Hepatocyte (in vitro differentiated cells): ENCODE measurements at regions not wholly inside any gene's neighbourhood (a gene's known extent, or its start where the extent isn't known, plus 50 kb on each side); places are given as distances from the start of the nearest gene placed in this dataset.

ENCODE experiments used
- DNase-seq: peaks from one replicate; pipeline ENCODE4 v3.0.0-alpha.2; 2016; ENCODE audit warnings: low spot score
- H2AFZ ChIP-seq: fragments of 200-600 bp; sonication (generic); 2 replicates; pipeline ENCODE4 v1.6.0; 2016; ENCODE audit warnings: antibody characterized with exemption, mild to moderate bottlenecking
- H3K27ac ChIP-seq: fragments of 200-600 bp; sonication (generic); 2 replicates; pipeline ENCODE4 v1.5.1; 2016; ENCODE audit warnings: mild to moderate bottlenecking
- H3K27me3 ChIP-seq: fragments of 200-600 bp; sonication (generic); 2 replicates; pipeline ENCODE4 v1.6.1; 2016
- H3K36me3 ChIP-seq: fragments of 200-600 bp; sonication (generic); replicated peaks from 2 replicates; pipeline ENCODE4 v1.5.1; 2016; ENCODE audit warnings: low read depth; ENCODE audit not compliant: insufficient read depth
- H3K4me1 ChIP-seq: fragments of 200-600 bp; sonication (generic); 2 replicates; pipeline ENCODE4 v1.5.1; 2016; ENCODE audit warnings: mild to moderate bottlenecking, moderate library complexity; ENCODE audit not compliant: insufficient read depth
- H3K4me2 ChIP-seq: fragments of 200-600 bp; sonication (generic); 2 replicates; pipeline ENCODE4 v1.6.0; 2016
- H3K4me3 ChIP-seq: fragments of 200-600 bp; sonication (generic); 2 replicates; pipeline ENCODE4 v1.5.1; 2016; ENCODE audit warnings: mild to moderate bottlenecking
- H3K79me2 ChIP-seq: fragments of 200-600 bp; sonication (generic); 2 replicates; pipeline ENCODE4 v1.6.0; 2017; ENCODE audit warnings: mild to moderate bottlenecking
- H3K9me2 ChIP-seq: fragments of 200-600 bp; sonication (generic); replicated peaks from 2 replicates; pipeline ENCODE4 v1.6.0; 2017; ENCODE audit warnings: mild to moderate bottlenecking; ENCODE audit not compliant: insufficient read depth
- H3K9me3 ChIP-seq: fragments of 200-600 bp; sonication (generic); 2 replicates; pipeline ENCODE4 v1.5.1; 2016; ENCODE audit warnings: low read depth, mild to moderate bottlenecking
- H4K20me1 ChIP-seq: fragments of 200-600 bp; sonication (generic); 2 replicates; pipeline ENCODE4 v1.6.0; 2016; ENCODE audit warnings: mild to moderate bottlenecking; ENCODE audit not compliant: insufficient read depth, poor library complexity, severe bottlenecking
- CTCF ChIP-seq: fragments of 200-600 bp; sonication (generic); IDR thresholded peaks from 2 replicates; pipeline ENCODE4 v1.5.1; 2016; ENCODE audit warnings: antibody characterized with exemption, mild to moderate bottlenecking; ENCODE audit not compliant: poor library complexity
- EZH2 ChIP-seq: fragments of 200-600 bp; sonication (generic); IDR thresholded peaks from 2 replicates; pipeline ENCODE4 v1.6.1; 2016; ENCODE audit warnings: antibody characterized with exemption, mild to moderate bottlenecking, borderline replicate concordance
- EZH2phosphoT487 ChIP-seq: fragments of 200-600 bp; sonication (generic); IDR thresholded peaks from one replicate; pipeline ENCODE4 v1.6.1; 2018; ENCODE audit warnings: antibody characterized with exemption, mild to moderate bottlenecking, low read depth, moderate library complexity; ENCODE audit not compliant: unreplicated experiment, severe bottlenecking
- WGBS: methylation state at CpG from one replicate; pipeline ENCODE4 v1.1.6; 2016; ENCODE audit warnings: low lambda C conversion rate; ENCODE audit errors: missing lambda C conversion rate; 5-methylcytosine and 5-hydroxymethylcytosine counted together

DNA sequence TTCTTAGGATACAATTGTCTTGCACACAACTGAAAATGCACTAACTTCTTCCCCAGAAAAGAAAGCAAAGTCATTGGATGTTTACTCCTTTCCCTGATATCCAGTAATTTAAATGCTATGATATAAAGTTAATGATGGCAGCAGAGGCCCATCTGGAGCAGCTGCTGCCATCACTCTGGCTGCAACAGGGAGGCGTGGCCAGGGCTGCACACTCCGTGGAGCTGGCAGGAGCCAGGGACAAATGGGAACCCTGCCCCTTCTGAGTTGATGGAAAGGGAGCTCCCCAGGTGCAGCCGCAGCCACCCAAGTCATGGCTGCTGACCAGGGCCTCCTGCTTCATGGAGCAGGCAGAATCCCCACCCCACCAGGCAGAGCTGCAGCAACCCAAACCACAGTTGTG is 72.6 kb upstream of the ALDH1A3 start:
- Histone ChIP-seq H3K4me3 (no peak overlapping the region), H3K27me3 (no peaks in the 10 kb centered on the region), H3K36me3 (no peaks in the 10 kb centered on the region), H3K9me2 (no peaks in the 10 kb centered on the region), H3K9me3 (no peaks in the 10 kb centered on the region), H3K79me2 (no peaks in the 10 kb centered on the region), H4K20me1 (no peaks in the 10 kb centered on the region), H3K4me2 (no peak overlapping the region), H3K4me1 (no peaks in the 10 kb centered on the region), H2AFZ (no peak overlapping the region), H3K27ac (no peak overlapping the region)
- TF ChIP-seq EZH2phosphoT487, result no peak
- no peak for TF ChIP-seq CTCF
- TF ChIP-seq EZH2, result no peak
- DNase-seq, result no peak
- 72% methylated on average over 3 of the region's 3 CpGs for WGBS

- no peak for DNase-seq
- Histone ChIP-seq H3K36me3 (no peaks in the 10 kb centered on the region), H3K4me2 (no peak overlapping the region), H3K9me2 (no peaks in the 10 kb centered on the region), H2AFZ (no peak overlapping the region), H3K27me3 (no peaks in the 10 kb centered on the region), H3K9me3 (no peaks in the 10 kb centered on the region), H4K20me1 (no peaks in the 10 kb centered on the region), H3K79me2 (no peaks in the 10 kb centered on the region), H3K4me1 (no peaks in the 10 kb centered on the region), H3K27ac (no peak overlapping the region), H3K4me3 (no peak overlapping the region)
- no peak for TF ChIP-seq EZH2
- WGBS, result 88% methylated on average over 3 of the region's 3 CpGs
Observed at GRCh38 chr15:100808691-100809090, 70.9 kb upstream of the ALDH1A3 start.

- Histone ChIP-seq H4K20me1 (no peaks in the 10 kb centered on the region), H3K4me3 (no peak overlapping the region), H3K4me2 (no peak overlapping the region), H3K9me2 (no peaks in the 10 kb centered on the region), H3K27ac (no peak overlapping the region), H3K4me1 (no peaks in the 10 kb centered on the region), H3K79me2 (no peaks in the 10 kb centered on the region), H3K27me3 (no peaks in the 10 kb centered on the region), H2AFZ (no peak overlapping the region), H3K36me3 (no peaks in the 10 kb centered on the region), H3K9me3 (no peaks in the 10 kb centered on the region)
- TF ChIP-seq CTCF, result no peak
- TF ChIP-seq EZH2phosphoT487, result no peak
- TF ChIP-seq EZH2, result no peak
- DNase-seq, result no peak
Observed at GRCh38 chr15:100809151-100809550, 70.5 kb upstream of the ALDH1A3 start.

DNA sequence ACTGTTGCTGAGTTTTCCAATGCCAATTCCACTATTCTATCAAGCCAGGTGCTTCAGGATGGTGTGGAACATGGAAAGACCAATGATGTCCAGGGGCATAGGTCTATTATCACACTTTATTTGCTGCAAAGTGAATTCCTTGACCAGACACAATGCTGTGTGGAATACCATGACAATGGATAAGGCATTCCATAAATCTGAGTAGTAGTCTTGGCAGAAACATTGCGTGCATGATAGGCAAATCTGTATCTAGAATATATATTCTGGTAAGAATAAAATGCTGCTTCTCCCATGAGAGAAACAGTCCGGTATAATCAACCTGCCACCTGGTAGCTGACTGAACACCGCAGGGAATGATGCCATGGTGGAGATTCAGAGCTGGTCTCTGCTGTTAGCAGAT is 70.0 kb upstream of the ALDH1A3 start:
- no peak overlapping the region for H3K27ac ChIP-seq
- no peaks in the 10 kb centered on the region for H3K4me1 ChIP-seq
- no peaks in the 10 kb centered on the region for H4K20me1 ChIP-seq
- no peaks in the 10 kb centered on the region for H3K36me3 ChIP-seq
- no peak overlapping the region for H3K4me2 ChIP-seq
- H2AFZ ChIP-seq, result no peak overlapping the region
- WGBS, result 92% methylated on average over 3 of the region's 3 CpGs
- H3K4me3 ChIP-seq, result no peak overlapping the region
- no peaks in the 10 kb centered on the region for H3K9me2 ChIP-seq
- H3K27me3 ChIP-seq, result no peaks in the 10 kb centered on the region
- no peaks in the 10 kb centered on the region for H3K9me3 ChIP-seq
- H3K79me2 ChIP-seq, result no peaks in the 10 kb centered on the region
- DNase-seq, result no peak
- TF ChIP-seq EZH2 (no peak), CTCF (no peak), EZH2phosphoT487 (no peak)
